GM10266 (cell line): ENCODE measurements at regions not wholly inside any gene's neighbourhood (a gene's known extent, or its start where the extent isn't known, plus 50 kb on each side); places are given as distances from the start of the nearest gene placed in this dataset.

Source experiments
- DNase-seq: peaks from one replicate; pipeline ENCODE4 v3.0.0; 2012; ENCODE audit errors: extremely low spot score
- TF ChIP-seq, protein P1 (sequence below): IDR thresholded peaks from 2 replicates; pipeline ENCODE4 v1.5.1; 2012; ENCODE audit warnings: mild to moderate bottlenecking, low read depth; ENCODE audit not compliant: control insufficient read depth, insufficient read depth; ENCODE audit errors: missing control alignments

GRCh38 chr1:228985661-228986060 is 250.4 kb downstream of the RHOU start:
- DNase-seq = no peak
- TF ChIP-seq, protein P1, sequence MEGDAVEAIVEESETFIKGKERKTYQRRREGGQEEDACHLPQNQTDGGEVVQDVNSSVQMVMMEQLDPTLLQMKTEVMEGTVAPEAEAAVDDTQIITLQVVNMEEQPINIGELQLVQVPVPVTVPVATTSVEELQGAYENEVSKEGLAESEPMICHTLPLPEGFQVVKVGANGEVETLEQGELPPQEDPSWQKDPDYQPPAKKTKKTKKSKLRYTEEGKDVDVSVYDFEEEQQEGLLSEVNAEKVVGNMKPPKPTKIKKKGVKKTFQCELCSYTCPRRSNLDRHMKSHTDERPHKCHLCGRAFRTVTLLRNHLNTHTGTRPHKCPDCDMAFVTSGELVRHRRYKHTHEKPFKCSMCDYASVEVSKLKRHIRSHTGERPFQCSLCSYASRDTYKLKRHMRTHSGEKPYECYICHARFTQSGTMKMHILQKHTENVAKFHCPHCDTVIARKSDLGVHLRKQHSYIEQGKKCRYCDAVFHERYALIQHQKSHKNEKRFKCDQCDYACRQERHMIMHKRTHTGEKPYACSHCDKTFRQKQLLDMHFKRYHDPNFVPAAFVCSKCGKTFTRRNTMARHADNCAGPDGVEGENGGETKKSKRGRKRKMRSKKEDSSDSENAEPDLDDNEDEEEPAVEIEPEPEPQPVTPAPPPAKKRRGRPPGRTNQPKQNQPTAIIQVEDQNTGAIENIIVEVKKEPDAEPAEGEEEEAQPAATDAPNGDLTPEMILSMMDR = no peak

DNA sequence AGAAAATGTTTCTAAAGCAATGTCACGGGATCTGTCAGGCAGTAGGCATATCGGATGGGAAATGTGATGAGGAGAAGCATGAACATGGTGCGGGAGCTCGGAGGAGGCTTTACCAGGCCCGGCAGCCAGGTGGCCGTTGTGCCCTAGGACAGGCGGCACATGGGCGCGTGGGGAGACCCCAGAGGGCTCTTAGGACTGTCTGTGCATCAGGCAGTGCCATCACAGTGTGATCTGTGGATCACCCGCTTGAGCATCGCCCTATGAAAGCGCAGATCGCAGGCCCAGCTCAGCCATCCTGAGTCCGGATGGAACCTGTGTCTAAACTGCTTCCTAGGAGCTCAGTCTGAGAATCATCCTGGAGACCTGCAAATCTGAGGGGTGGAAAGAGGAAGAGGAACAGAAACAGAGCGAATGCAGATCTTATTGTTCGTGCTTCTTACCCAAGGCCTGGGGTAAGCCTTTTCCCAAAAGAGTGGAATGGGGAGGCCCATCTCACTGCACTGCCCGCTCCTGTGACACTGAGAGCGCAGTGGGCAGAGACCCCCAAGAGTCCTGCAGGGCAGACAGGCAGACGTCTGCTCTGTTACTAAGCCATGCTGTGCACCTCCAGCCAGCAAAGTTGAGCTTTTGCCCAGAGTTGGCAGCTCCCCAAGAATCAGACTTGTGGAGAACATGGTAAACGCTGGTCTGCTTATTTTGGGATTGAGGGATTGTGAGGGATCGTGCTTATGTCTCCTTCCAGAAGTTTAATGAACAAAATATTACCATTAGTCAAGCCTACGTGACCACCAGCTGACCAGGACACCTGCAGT is 251.0 kb downstream of the RHOU start:
- DNase-seq = no peak
- TF ChIP-seq, protein P1 = no peak

- TF ChIP-seq, protein P1 = no peak
- DNase-seq = no peak
These were observed 252.0 kb downstream of the RHOU start for GRCh38 chr1:228987286-228987685.

DNA sequence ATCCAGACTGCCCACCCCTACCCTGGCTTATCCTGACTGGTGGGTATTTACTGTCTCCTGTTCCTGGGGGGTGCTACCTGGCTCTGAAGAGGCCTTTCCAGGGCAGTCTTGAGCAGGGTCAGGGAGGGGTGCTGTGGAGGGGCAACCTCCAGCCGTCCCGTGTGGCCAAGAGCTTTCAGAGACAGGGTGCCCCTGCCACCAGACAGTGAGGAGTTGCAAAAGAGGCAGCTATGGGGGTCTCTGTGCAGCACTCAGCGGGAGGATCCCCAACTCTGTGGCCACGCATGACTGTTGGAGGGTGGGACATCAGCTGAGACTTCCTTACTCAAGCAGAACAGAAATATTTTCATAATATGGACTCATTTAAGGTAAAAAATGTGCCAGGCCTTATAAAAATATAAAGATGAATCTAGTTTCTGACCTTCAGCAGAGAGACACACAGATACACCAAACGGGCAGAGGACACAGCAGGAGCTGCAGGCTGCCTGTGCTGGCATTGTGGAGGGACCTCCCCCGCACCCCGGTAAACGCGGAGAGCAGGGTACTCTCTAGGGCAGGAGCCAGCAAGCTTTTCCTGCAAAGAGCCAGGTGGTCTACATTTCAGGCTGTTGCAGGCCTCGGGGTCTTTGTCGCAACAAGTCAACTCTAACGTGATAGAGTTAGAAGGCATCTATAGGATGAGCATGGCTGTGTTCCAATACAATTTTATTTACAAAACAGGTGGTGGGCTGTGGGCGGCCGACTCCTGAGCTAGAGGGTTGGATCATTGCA is 252.6 kb downstream of the RHOU start:
- TF ChIP-seq, protein P1 = no peak
- DNase-seq = no peak

DNA sequence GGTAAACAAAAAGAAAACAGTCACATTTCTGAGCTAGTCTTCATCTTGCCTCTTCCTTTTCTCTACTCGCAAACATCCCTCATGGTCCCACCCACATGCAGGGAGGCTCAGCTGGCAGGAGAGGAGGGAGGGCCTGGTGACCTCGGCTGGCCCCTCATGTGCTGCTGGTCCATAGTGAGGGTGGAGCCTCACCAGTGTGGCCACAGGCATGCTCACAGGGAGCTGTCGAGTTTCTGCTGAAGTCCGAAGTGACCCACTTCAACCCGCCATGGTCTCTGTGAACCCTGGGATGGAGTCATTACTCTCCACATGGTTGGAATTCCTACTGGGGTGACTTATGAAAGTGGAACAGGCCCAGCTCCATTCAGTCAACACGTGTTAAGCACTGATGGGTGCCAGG is 253.4 kb downstream of the RHOU start:
- no peak for DNase-seq
- TF ChIP-seq, protein P1 = no peak

DNA sequence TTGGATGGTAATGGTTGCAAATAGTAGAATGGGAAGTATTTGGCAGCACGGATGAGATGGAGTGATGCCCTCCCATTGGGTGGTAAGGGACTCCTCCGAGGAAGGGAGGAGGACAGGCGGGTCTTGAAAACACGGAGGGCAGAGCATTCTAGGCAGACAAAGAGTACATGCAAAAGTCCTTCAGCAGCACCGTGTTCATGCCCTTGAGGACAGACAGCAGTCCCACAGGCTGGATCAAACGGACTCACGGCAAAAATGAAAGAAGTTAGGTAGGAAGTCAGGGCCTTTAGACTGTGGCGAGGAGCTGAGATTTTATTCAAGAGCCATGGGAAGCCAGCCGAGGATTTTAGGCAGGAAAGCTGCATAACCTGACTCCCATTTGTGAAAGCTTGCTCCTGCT is 253.9 kb downstream of the RHOU start:
- TF ChIP-seq, protein P1 = no peak
- DNase-seq = no peak

DNA sequence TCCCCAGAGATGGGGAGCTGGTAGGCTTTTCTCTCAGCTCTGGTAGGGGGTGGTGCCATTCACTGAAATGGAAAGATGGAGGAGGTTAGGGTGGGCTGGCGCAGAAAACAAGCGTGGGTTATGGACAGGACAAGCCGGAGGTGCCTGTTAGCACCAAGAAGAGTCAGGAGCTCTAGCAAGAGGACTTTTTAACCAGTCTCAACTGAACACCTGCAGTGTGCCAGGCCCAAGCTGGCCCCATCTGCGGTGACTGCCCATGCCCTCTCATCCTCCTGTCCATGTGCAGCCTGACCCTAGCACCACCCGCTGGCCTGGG is 254.4 kb downstream of the RHOU start:
- DNase-seq = no peak
- TF ChIP-seq, protein P1 = no peak
